Panc1 (cell line): ENCODE measurements at regions not wholly inside any gene's neighbourhood (a gene's known extent, or its start where the extent isn't known, plus 50 kb on each side); places are given as distances from the start of the nearest gene placed in this dataset.

Experiments
- ATAC-seq: fragments of 200-7000 bp; cut with Tn5 transposase; 2 replicates; pipeline ENCODE4 v1.9.1; 2020; ENCODE audit warnings: mild to moderate bottlenecking, moderate library complexity
- BruUV-seq: library from RNA; stranded (reverse); fragments of 400-500 nt; replicated peaks from 2 replicates; lab custom pipeline; 2021; lab: Mats Ljungman, UMichigan
- CTCF ChIA-PET: fragments of 300-600 bp; sonication (Branson Sonifier 250); formaldehyde crosslinking; loops from one replicate; lab custom pipeline; 2022; ENCODE audit warnings: antibody characterized with exemption; lab: Charles Lee
- POLR2A ChIA-PET: fragments of 300-600 bp; sonication (Branson Sonifier 250); formaldehyde crosslinking; loops from one replicate; lab custom pipeline; 2022; ENCODE audit warnings: antibody characterized with exemption; lab: Charles Lee
- DNase-seq: peaks from one replicate; pipeline ENCODE4 v3.0.0-alpha.2; 2010; ENCODE audit warnings: low read depth, low spot score
- H3K27ac ChIP-seq: 2 replicates; pipeline ENCODE4 v1.5.1; 2011; ENCODE audit warnings: mild to moderate bottlenecking, low read length, inconsistent platforms
- H3K27me3 ChIP-seq: fragments of 200-500 bp; sonication (Bioruptor generic); 2 replicates; pipeline ENCODE4 v1.6.0; 2014; ENCODE audit warnings: low read length, inconsistent platforms; ENCODE audit not compliant: control insufficient read depth, insufficient read depth
- H3K36me3 ChIP-seq: fragments of 200-500 bp; sonication (Bioruptor generic); 2 replicates; pipeline ENCODE4 v1.5.1; 2014; ENCODE audit warnings: inconsistent platforms, mild to moderate bottlenecking, low read length, moderate library complexity; ENCODE audit not compliant: control insufficient read depth, insufficient read depth
- H3K4me1 ChIP-seq: 2 replicates; pipeline ENCODE4 v1.5.1; 2011; ENCODE audit warnings: inconsistent platforms, mild to moderate bottlenecking, low read length, moderate library complexity; ENCODE audit not compliant: control insufficient read depth, insufficient read depth
- H3K4me3 ChIP-seq, 2 experiments: 2 replicates each; pipeline ENCODE4 v1.5.1; 2011 to 2012; ENCODE audit warnings: low read depth in 2 of 2, low read length in 2 of 2, mild to moderate bottlenecking in 2 of 2, inconsistent platforms in 1 of 2, moderate library complexity in 1 of 2
- H3K9me3 ChIP-seq: fragments of 200-500 bp; sonication (Bioruptor generic); 2 replicates; pipeline ENCODE4 v1.5.1; 2014; ENCODE audit warnings: low read depth, mild to moderate bottlenecking, inconsistent platforms, low read length, moderate library complexity; ENCODE audit not compliant: control insufficient read depth, insufficient read depth
- CTCF ChIP-seq: fragments of 450-650 bp; IDR thresholded peaks from 2 replicates; pipeline ENCODE4 v1.5.1; 2017; ENCODE audit warnings: mild to moderate bottlenecking
- POLR2AphosphoS5 ChIP-seq: IDR thresholded peaks from 2 replicates; pipeline ENCODE4 v1.6.1; 2012; ENCODE audit warnings: mild to moderate bottlenecking, low read depth, low read length, moderate library complexity
- REST ChIP-seq, 2 experiments: IDR thresholded peaks; 2 replicates each; pipeline ENCODE4 v1.6.1; 2011 to 2012; ENCODE audit warnings: low read depth in 2 of 2, control low read depth in 1 of 2, low read length in 1 of 2, mild to moderate bottlenecking in 1 of 2, moderate library complexity in 1 of 2; ENCODE audit not compliant: insufficient read depth in 1 of 2
- SIN3A ChIP-seq: IDR thresholded peaks from 2 replicates; pipeline ENCODE4 v1.6.1; 2012; ENCODE audit warnings: low read depth, mild to moderate bottlenecking, low read length, moderate library complexity, borderline replicate concordance; ENCODE audit not compliant: insufficient read depth
- TCF7L2 ChIP-seq: IDR thresholded peaks from 2 replicates; pipeline ENCODE4 v1.6.1; 2011; ENCODE audit warnings: mild to moderate bottlenecking, low read depth, low read length, inconsistent platforms
- in situ Hi-C: cut with HindIII; loops from 2 replicates; pipeline ENCODE4 v1.10.0; 2016; ENCODE audit warnings: low sequenced_read_pairs, low pct_unique_long_range_greater_than_20kb
- intact Hi-C: fragments of 100-400 bp; cut with micrococcal nuclease; formaldehyde crosslinking; loops from one replicate; pipeline ENCODE4 v1.10.0; 2022; ENCODE audit not compliant: unreplicated experiment

GRCh38 chr12:94046626-94047410 lies 101.6 kb upstream of the PLXNC1 start:
- Histone ChIP-seq H3K4me1 (no peaks in the 10 kb centered on the region), H3K27ac (no peak overlapping the region), H3K4me3 (no peak overlapping the region), H3K36me3 (no peaks in the 10 kb centered on the region), H3K27me3 (no peaks in the 10 kb centered on the region), H3K9me3 (no peaks in the 10 kb centered on the region)
- in situ Hi-C loops, result no loop called here
- CTCF ChIA-PET, result no interaction called here
- no peak for DNase-seq
- POLR2A ChIA-PET, result no interaction called here
- no peak for TF ChIP-seq TCF7L2
- no peak for TF ChIP-seq REST (IDR thresholded peaks at IDR 0.05; ENCODE audit: insufficient read depth in 1 of 2, low read depth in 2 of 2, low read length in 1 of 2)
- no peak for TF ChIP-seq SIN3A
- no peak for TF ChIP-seq CTCF
- TF ChIP-seq POLR2AphosphoS5, result no peak
- intact Hi-C loops, result no loop called here
- ATAC-seq, result no peak
- BruUV-seq, result no TSS peak

GRCh38 chr12:94047781-94048567 lies 100.4 kb upstream of the PLXNC1 start:
- Histone ChIP-seq H3K4me1 (no peaks in the 10 kb centered on the region), H3K4me3 (no peak overlapping the region), H3K27ac (no peak overlapping the region), H3K9me3 (no peaks in the 10 kb centered on the region), H3K36me3 (no peaks in the 10 kb centered on the region), H3K27me3 (no peaks in the 10 kb centered on the region)
- CTCF ChIA-PET, result no interaction called here
- intact Hi-C loops, result no loop called here
- BruUV-seq, result no TSS peak
- in situ Hi-C loops, result no loop called here
- POLR2A ChIA-PET, result no interaction called here
- no peak for TF ChIP-seq TCF7L2
- TF ChIP-seq REST (IDR thresholded peaks at IDR 0.05; ENCODE audit: insufficient read depth in 1 of 2, low read depth in 2 of 2, low read length in 1 of 2), result no peak
- TF ChIP-seq POLR2AphosphoS5, result no peak
- TF ChIP-seq SIN3A, result no peak
- no peak for TF ChIP-seq CTCF
- ATAC-seq, result no peak
- DNase-seq, result no peak
